WTC11 (cell line): ENCODE measurements at regions not wholly inside any gene's neighbourhood (a gene's known extent, or its start where the extent isn't known, plus 50 kb on each side); places are given as distances from the start of the nearest gene placed in this dataset.

ENCODE experiments used
- CDX4 ChIP-seq: fragments of 250-450 bp; sonication (Bioruptor Pico); IDR thresholded peaks from 2 replicates; pipeline ENCODE4 v1.9.0; 2021; ENCODE audit warnings: moderate library complexity, mild to moderate bottlenecking, inconsistent platforms, borderline replicate concordance
- CREB1 ChIP-seq: sonication (generic); formaldehyde crosslinking; IDR thresholded peaks from 2 replicates; pipeline ENCODE4 v1.8.0; 2023; ENCODE audit warnings: mild to moderate bottlenecking, missing genetic modification reagents
- CTCF ChIP-seq: fragments of 200-600 bp; IDR thresholded peaks from 2 replicates; pipeline ENCODE4 v1.8.0; 2022; ENCODE audit warnings: antibody characterized with exemption
- KAT7 ChIP-seq: sonication (generic); formaldehyde crosslinking; IDR thresholded peaks from 2 replicates; pipeline ENCODE4 v1.8.1; 2023; ENCODE audit warnings: missing genetic modification reagents, mild to moderate bottlenecking, borderline replicate concordance
- MLX ChIP-seq: sonication (generic); formaldehyde crosslinking; IDR thresholded peaks from 2 replicates; pipeline ENCODE4 v1.8.1; 2023; ENCODE audit warnings: mild to moderate bottlenecking, missing genetic modification reagents, moderate library complexity
- MXD4 ChIP-seq: fragments of 250-450 bp; sonication (Bioruptor Pico); IDR thresholded peaks from 2 replicates; pipeline ENCODE4 v1.8.0; 2021; ENCODE audit warnings: mild to moderate bottlenecking, moderate library complexity, borderline replicate concordance
- RORB ChIP-seq: fragments of 250-450 bp; sonication (Bioruptor Pico); IDR thresholded peaks from 2 replicates; pipeline ENCODE4 v1.9.0; 2021; ENCODE audit warnings: mild to moderate bottlenecking
- USF2 ChIP-seq: sonication (generic); formaldehyde crosslinking; IDR thresholded peaks from 2 replicates; pipeline ENCODE4 v1.8.1; 2023; ENCODE audit warnings: mild to moderate bottlenecking, missing genetic modification reagents, moderate library complexity
- ZNF263 ChIP-seq: sonication (generic); formaldehyde crosslinking; IDR thresholded peaks from 2 replicates; pipeline ENCODE4 v1.8.1; 2022; ENCODE audit warnings: low read depth, mild to moderate bottlenecking, moderate library complexity, missing genetic modification reagents

GRCh38 chr5:115733607-115734006, 82.9 kb downstream of the CDO1 start:
- TF ChIP-seq CDX4 (CRISPR knock-in tag) (no peak), ZNF263 (CRISPR knock-in tag) (no peak), CTCF (no peak), RORB (CRISPR knock-in tag) (no peak), CREB1 (CRISPR knock-in tag) (no peak), MLX (CRISPR knock-in tag) (no peak), KAT7 (no peak), MXD4 (CRISPR knock-in tag) (no peak), USF2 (CRISPR knock-in tag) (no peak)
